ENCODE measurements at regions not wholly inside any gene's neighbourhood (a gene's known extent, or its start where the extent isn't known, plus 50 kb on each side); places are given as distances from the start of the nearest gene placed in this dataset.

DNA sequence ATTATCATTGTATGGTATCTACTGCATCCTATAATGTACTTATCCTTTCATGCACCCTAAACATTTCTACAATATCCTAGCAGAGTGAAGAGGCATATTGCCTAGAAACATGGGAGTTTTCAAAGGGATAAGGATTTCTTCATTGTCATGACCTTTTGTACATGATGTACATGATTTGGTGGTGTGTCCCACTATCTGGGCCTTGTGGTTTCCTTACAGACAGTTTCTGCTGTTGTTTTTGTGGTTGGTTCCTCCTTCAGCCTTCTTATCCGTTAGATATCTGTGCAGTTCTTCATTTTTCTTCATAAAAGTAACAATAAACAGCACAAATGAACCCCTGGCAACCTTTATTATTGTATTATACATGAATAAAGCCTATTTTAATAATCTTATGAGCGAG lies 70.4 kb upstream of the BACH1 start:
- DNase-seq (ENCODE audit: low read depth) = no peak

- DNase-seq (ENCODE audit: low read depth) = no peak
Measured at GRCh38 chr21:29230551-29231261, 68.0 kb upstream of the BACH1 start.

DNA sequence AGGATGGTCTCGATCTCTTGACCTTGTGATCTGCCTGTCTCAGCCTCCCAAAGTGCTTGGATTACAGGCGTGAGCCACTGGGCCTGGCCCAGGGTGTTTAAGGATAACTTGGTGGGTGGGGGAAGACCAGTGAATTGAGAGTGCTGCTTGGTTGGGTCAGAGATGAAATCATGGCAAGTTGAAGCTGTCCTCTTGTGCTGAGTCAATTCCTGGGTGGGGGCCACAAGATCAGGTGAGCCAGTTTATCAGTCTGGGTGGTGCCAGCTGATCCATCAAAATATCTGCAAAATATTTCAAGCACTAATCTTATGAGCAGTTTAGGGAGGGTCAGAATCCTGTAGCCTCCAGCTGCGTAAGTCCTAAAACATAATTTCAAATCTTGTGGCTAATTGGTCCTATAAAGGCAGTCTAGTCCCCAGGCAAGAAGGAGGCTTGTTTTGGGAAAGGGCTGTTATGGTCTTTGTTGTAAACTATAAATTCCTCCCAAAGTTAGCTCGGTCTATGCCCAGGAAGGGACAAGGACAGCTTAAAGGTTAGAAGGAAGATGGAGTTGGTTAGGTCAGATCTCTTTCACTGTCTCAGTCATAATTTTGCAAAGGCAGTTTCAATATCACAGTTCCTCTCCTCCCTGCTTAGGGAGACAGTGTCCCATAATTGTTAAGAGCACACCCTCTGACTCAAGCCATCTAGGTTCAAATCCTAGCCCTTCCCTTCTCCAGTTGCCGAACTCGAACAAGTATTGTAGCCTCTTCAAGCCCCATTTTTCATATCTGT lies 66.8 kb upstream of the BACH1 start:
- no peak for DNase-seq (ENCODE audit: low read depth)

- DNase-seq (ENCODE audit: low read depth) = peak; percentile 58
Measured at GRCh38 chr21:29232530-29233255, 66.0 kb upstream of the BACH1 start.

GRCh38 chr21:29233256-29233546 lies 65.5 kb upstream of the BACH1 start:
- DNase-seq (ENCODE audit: low read depth) = no peak

DNA sequence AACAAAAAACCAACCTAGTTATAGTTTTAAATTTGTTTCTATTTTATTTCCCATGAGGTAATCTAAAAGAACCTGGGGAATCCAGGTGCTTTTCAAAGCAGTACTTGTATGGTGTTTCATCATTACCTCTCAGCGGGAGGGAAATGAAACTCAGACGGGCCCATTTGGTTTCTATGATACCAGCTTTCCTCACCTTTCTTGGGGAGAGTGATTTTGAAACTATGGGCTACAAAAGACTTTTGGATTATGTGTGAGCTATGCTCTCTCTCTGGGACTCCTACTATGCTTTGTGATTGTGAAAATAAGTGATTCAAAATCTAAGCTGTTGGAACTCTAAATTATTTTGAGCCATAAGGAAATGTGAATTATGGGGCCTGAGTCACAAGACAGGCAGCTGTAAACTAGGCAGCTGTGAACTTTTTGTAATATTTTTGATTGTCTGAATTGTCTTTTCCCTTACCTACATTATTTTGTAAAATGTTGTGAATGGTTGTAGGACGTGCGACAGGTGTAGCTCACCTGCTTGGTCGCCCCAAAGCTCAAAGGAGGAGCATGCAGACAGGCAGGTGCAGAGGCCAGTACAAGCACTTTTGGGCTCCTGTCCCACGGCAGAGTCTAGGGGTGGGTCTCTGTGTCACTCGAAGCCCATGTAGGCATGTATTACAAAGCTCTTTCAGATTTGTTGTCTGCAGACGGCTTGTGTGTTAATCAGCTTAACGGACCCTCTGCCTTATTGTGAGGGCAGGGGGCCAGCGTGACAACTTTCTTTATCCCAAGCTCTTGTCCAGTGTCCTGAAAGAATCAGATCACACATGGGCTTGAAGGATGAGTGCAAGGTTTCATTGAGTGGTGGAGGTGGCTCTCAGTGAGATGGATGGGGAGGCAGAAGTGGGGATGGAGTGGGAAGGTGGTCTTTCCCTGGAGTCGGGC lies 64.8 kb upstream of the BACH1 start:
- no peak for DNase-seq (ENCODE audit: low read depth)

- DNase-seq (ENCODE audit: low read depth) = no peak
Measured at GRCh38 chr21:29235714-29236197, 63.0 kb upstream of the BACH1 start.

- DNase-seq (ENCODE audit: low read depth) = no peak
Measured at GRCh38 chr21:29236201-29236600, 62.5 kb upstream of the BACH1 start.

GRCh38 chr21:29237110-29238052 lies 61.3 kb upstream of the BACH1 start:
- DNase-seq (ENCODE audit: low read depth) = no peak

DNA sequence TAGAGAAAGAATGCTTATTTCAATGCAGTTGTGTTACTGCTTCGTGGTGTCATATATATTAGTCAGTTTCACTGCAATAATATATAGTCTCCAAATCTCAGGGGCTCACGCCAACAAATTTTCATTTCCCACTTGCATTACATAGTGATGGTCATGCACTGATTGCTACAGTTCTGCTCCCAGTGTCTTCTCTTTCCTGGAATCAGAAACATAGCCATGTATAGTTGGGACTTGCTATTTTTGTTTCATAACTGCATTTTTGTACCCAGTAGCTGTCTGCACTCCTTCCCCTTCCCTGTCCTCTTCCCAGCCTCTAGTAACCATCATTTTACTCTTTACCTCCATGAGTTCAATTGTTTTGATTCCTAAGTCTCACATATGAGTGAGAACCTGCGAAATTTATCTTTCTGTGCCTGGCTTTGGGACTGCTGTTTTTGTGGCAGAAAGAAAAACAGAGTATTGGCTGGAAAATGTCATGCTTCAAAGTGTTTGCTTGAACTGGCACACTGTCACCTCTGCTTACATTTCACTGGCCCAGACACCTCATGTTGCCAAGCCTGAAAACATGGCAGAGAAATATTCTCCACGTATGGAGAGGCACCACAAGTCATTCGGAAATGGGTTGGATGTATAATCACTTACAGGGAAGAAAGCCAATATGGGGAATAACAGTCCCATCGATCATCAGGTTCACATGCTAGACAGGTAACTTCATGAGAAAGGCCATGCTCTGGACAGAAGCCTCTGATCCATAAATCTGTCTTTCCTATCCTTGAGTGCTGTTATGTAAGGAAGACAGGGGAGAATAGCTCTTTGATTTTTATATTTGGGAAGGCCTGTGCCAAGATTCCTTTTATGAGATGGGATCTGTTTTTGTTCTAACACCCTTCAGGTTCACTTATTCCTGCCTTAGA lies 60.4 kb upstream of the BACH1 start:
- DNase-seq (ENCODE audit: low read depth) = no peak

DNA sequence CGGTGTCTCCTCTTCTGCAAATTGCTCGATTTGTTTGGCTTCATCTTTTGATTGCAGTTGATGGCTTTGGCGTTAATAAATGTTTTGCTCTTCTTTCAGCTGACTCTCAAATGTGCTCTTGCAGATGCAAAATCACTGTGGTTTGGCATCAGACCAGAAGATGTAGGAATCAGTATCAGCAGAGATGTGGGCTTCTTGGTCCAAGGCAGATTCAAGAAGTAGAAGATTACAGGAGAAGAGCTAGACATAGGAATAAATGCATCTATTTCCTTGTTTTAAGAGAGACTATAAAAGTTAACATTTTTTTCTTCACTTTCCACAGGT lies 59.8 kb upstream of the BACH1 start:
- no peak for DNase-seq (ENCODE audit: low read depth)

- no peak for DNase-seq (ENCODE audit: low read depth)
Measured at GRCh38 chr21:29240136-29240535, 58.6 kb upstream of the BACH1 start.

DNA sequence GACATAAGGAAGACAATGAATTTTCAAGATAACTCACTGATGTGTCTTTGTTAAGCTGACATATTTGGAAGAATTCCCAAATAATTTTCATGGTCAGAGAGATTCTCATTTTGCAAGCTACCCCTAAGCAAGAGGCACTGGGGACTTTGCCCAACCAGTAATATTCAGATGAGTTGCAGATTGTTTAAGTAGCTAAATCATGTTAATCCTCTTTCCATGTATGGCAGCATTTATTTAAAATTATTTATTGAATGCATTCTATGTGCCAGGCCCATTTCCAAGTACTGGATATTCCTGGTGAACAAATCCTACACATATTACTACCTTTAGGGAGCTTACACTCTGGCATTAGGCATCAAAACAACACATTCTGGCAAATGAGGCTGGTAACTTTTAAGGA lies 56.5 kb upstream of the BACH1 start:
- DNase-seq (ENCODE audit: low read depth) = no peak

- no peak for DNase-seq (ENCODE audit: low read depth)
Measured at GRCh38 chr21:29243188-29243587, 55.5 kb upstream of the BACH1 start.

- no peak for DNase-seq (ENCODE audit: low read depth)
Measured at GRCh38 chr21:29245104-29245643, 53.5 kb upstream of the BACH1 start.

- no peak for DNase-seq (ENCODE audit: low read depth)
Measured at GRCh38 chr21:29245863-29246262, 52.9 kb upstream of the BACH1 start.

GRCh38 chr21:29246614-29247013 lies 52.1 kb upstream of the BACH1 start:
- DNase-seq (ENCODE audit: low read depth) = no peak

GRCh38 chr21:29248124-29248523 lies 50.6 kb upstream of the BACH1 start:
- DNase-seq (ENCODE audit: low read depth) = no peak

All from stromal cell of bone marrow (primary cell).